ENCODE measurements at regions not wholly inside any gene's neighbourhood (a gene's known extent, or its start where the extent isn't known, plus 50 kb on each side); places are given as distances from the start of the nearest gene placed in this dataset.

DNA sequence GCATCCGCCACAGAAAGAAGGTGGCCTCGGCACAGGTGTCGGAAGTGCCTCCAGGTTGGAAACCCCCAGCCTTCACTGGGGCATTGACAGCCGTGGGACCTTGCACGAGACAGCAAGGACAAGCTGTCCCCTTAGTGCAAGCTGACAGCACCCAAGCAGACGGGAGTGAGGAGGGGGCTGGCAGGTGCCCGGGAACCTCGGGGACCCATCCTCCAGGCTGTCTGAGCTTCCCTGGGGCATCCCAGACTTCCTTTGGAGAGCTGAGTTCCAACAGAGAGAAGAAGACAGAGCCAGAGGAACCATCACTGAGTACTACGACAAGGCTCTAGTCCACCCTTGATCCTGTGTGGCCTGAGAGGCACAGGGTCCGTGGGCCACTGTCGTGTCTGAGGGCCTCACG, 100.6 kb upstream of the RAB4A start:
- TF ChIP-seq, protein P1, sequence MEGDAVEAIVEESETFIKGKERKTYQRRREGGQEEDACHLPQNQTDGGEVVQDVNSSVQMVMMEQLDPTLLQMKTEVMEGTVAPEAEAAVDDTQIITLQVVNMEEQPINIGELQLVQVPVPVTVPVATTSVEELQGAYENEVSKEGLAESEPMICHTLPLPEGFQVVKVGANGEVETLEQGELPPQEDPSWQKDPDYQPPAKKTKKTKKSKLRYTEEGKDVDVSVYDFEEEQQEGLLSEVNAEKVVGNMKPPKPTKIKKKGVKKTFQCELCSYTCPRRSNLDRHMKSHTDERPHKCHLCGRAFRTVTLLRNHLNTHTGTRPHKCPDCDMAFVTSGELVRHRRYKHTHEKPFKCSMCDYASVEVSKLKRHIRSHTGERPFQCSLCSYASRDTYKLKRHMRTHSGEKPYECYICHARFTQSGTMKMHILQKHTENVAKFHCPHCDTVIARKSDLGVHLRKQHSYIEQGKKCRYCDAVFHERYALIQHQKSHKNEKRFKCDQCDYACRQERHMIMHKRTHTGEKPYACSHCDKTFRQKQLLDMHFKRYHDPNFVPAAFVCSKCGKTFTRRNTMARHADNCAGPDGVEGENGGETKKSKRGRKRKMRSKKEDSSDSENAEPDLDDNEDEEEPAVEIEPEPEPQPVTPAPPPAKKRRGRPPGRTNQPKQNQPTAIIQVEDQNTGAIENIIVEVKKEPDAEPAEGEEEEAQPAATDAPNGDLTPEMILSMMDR (IDR thresholded peaks at IDR 0.05) = no peak
- TF ChIP-seq POLR2A (IDR thresholded peaks at IDR 0.05) = no peak
